Tibial nerve (tissue), 4 donors: ENCODE measurements at regions not wholly inside any gene's neighbourhood (a gene's known extent, or its start where the extent isn't known, plus 50 kb on each side); places are given as distances from the start of the nearest gene placed in this dataset.
"Not testable (repeated sequence)": the region's sequence is repeated elsewhere in the genome, so short reads cannot be mapped to it uniquely, and the experiment has no call there.

Source experiments
- DNase-seq, 2 donors: peaks; one replicate each; pipeline ENCODE4 v3.0.0-alpha.2; 2019; ENCODE audit warnings: low spot score in 2 of 2
- H3K27ac ChIP-seq, 4 donors: fragments of 200-600 bp; sonication (generic) in 3 of 4; one replicate each; pipeline ENCODE4 v1.5.1; 2017 to 2019; ENCODE audit warnings: mild to moderate bottlenecking in 1 of 4
- H3K27me3 ChIP-seq, 2 donors: fragments of 200-600 bp; sonication (generic) in 1 of 2; one replicate each; pipeline versions ENCODE4 v1.5.1 to v1.6.0; 2017 to 2019
- H3K36me3 ChIP-seq, 3 donors: fragments of 200-600 bp; sonication (generic); one replicate each; pipeline ENCODE4 v1.5.1; 2018 to 2019
- H3K4me1 ChIP-seq, 4 donors: fragments of 200-600 bp; sonication (generic) in 3 of 4; one replicate each; pipeline ENCODE4 v1.5.1; 2017 to 2019
- H3K4me3 ChIP-seq, 4 donors: fragments of 200-600 bp; sonication (generic) in 3 of 4; one replicate each; pipeline ENCODE4 v1.5.1; 2017 to 2019; ENCODE audit warnings: mild to moderate bottlenecking in 1 of 4, moderate library complexity in 1 of 4
- H3K9me3 ChIP-seq, 4 donors: fragments of 200-600 bp; sonication (generic) in 3 of 4; one replicate each; pipeline ENCODE4 v1.5.1; 2017 to 2019
- CTCF ChIP-seq, 5 experiments: fragments of 200-600 bp in 3 of 5; fragments of 450-650 bp in 2 of 5; sonication (generic) in 3 of 5; IDR thresholded peaks; one replicate each; pipeline ENCODE4 v1.5.1; 2016 to 2019; ENCODE audit warnings: antibody characterized with exemption in 5 of 5, mild to moderate bottlenecking in 3 of 5, moderate library complexity in 2 of 5
- EP300 ChIP-seq, 2 donors: sonication (generic); formaldehyde crosslinking; IDR thresholded peaks; one replicate each; pipeline ENCODE4 v1.6.1; 2017; ENCODE audit warnings: antibody characterized with exemption in 2 of 2, mild to moderate bottlenecking in 1 of 2
- POLR2A ChIP-seq, 2 donors: fragments of 450-650 bp; IDR thresholded peaks; one replicate each; pipeline ENCODE4 v1.6.1; 2017; ENCODE audit warnings: antibody characterized with exemption in 2 of 2, mild to moderate bottlenecking in 2 of 2, moderate library complexity in 2 of 2
- WGBS, 2 donors: methylation state at CpG; one replicate each; pipeline ENCODE4 v1.1.5; 2018; 5-methylcytosine and 5-hydroxymethylcytosine counted together

- 94 to 96% methylated on average over 1 of the region's 1 CpG for whole genome bisulfite sequencing, 2 donors
- DNase-seq: no peak
- Histone ChIP-seq H3K27ac (no peak overlapping the region), H3K4me3 (no peak overlapping the region), H3K4me1 (no peaks in the 10 kb centered on the region), H3K9me3 (no peaks in the 10 kb centered on the region), H3K36me3 (no peaks in the 10 kb centered on the region), H3K27me3 (no peaks in the 10 kb centered on the region)
- no peak for TF ChIP-seq EP300 (IDR thresholded peaks at IDR 0.05)
These were observed 459.9 kb upstream of the RORB start for GRCh38 chr9:74037274-74037673.

GRCh38 chr9:74041588-74041987 lies 455.5 kb upstream of the RORB start:
- TF ChIP-seq CTCF (IDR thresholded peaks at IDR 0.05) (no peak), EP300 (IDR thresholded peaks at IDR 0.05) (no peak), POLR2A (IDR thresholded peaks at IDR 0.05) (no peak)
- Histone ChIP-seq H3K4me1 (no peaks in the 10 kb centered on the region), H3K27me3 (no peaks in the 10 kb centered on the region), H3K4me3 (no peak overlapping the region), H3K36me3 (no peaks in the 10 kb centered on the region), H3K9me3 (no peaks in the 10 kb centered on the region), H3K27ac (no peak overlapping the region)
- DNase-seq: no peak

GRCh38 chr9:74044844-74045243 lies 452.3 kb upstream of the RORB start:
- 88 to 91% methylated on average over 3 of the region's 3 CpGs for WGBS, 2 donors
- no peaks in the 10 kb centered on the region for H3K9me3 ChIP-seq
- no peak overlapping the region for H3K27ac ChIP-seq
- TF ChIP-seq CTCF (IDR thresholded peaks at IDR 0.05) (no peak), POLR2A (IDR thresholded peaks at IDR 0.05) (no peak), EP300 (IDR thresholded peaks at IDR 0.05) (no peak)
- no peaks in the 10 kb centered on the region for H3K27me3 ChIP-seq
- H3K4me3 ChIP-seq: no peak overlapping the region
- no peaks in the 10 kb centered on the region for H3K36me3 ChIP-seq
- no peaks in the 10 kb centered on the region for H3K4me1 ChIP-seq
- DNase-seq: no peak

- Histone ChIP-seq H3K4me3 (no peak overlapping the region), H3K4me1 (no peaks in the 10 kb centered on the region), H3K27ac (no peak overlapping the region), H3K9me3 (peaks cover 0 to 14% (median 1%) of the 10 kb centered on the region in 4 donors), H3K27me3 (no peaks in the 10 kb centered on the region), H3K36me3 (no peaks in the 10 kb centered on the region)
- WGBS, 2 donors: 69 to 74% methylated on average over 2 of the region's 2 CpGs
- no peak for TF ChIP-seq POLR2A (IDR thresholded peaks at IDR 0.05)
- no peak for TF ChIP-seq CTCF (IDR thresholded peaks at IDR 0.05)
- no peak for TF ChIP-seq EP300 (IDR thresholded peaks at IDR 0.05)
- DNase-seq: no peak
These were observed 441.1 kb upstream of the RORB start for GRCh38 chr9:74056023-74056422.

- not testable (repeated sequence) for H3K4me3 ChIP-seq, H3K4me1 ChIP-seq, H3K36me3 ChIP-seq, H3K27ac ChIP-seq, DNase-seq, H3K27me3 ChIP-seq
- peaks cover 0 to 14% (median 1%) of the 10 kb centered on the region in 4 donors for H3K9me3 ChIP-seq
These were observed 440.1 kb upstream of the RORB start for GRCh38 chr9:74057051-74057450.

GRCh38 chr9:74064702-74065101 lies 432.4 kb upstream of the RORB start:
- no peak overlapping the region for H3K4me3 ChIP-seq
- WGBS, 2 donors: 94 to 98% methylated on average over 2 of the region's 2 CpGs
- no peak for TF ChIP-seq CTCF (IDR thresholded peaks at IDR 0.05)
- H3K4me1 ChIP-seq: no peaks in the 10 kb centered on the region
- no peaks in the 10 kb centered on the region for H3K27me3 ChIP-seq
- DNase-seq: no peak
- no peaks in the 10 kb centered on the region for H3K36me3 ChIP-seq
- no peak overlapping the region for H3K27ac ChIP-seq
- H3K9me3 ChIP-seq: no peaks in the 10 kb centered on the region
